HepG2 (cell line): ENCODE measurements at regions not wholly inside any gene's neighbourhood (a gene's known extent, or its start where the extent isn't known, plus 50 kb on each side); places are given as distances from the start of the nearest gene placed in this dataset.

Experiments
- ATAC-seq: fragments of 200-7000 bp; cut with Tn5 transposase; 3 replicates; pipeline ENCODE4 v1.9.1; 2020; ENCODE audit warnings: mild to moderate bottlenecking, moderate library complexity
- BruUV-seq: library from RNA; stranded (reverse); fragments of 400-500 nt; replicated peaks from 2 replicates; lab custom pipeline; 2021; lab: Mats Ljungman, UMichigan
- CTCF ChIA-PET: fragments of 300-600 bp; formaldehyde crosslinking; extraction: SDS; loops from one replicate; lab custom pipeline; 2021; ENCODE audit warnings: low total read pairs, inconsistent platforms, low intra/inter-chr PET ratio; lab: Yijun Ruan, JAX
- POLR2A ChIA-PET: fragments of 350-600 bp; sonication (Branson Sonifier 250); formaldehyde crosslinking; loops from one replicate; lab custom pipeline; 2020; ENCODE audit warnings: antibody characterized with exemption, inconsistent platforms; lab: Yijun Ruan, JAX
- DNase-seq: peaks from one replicate; pipeline ENCODE4 v3.0.0-alpha.2; 2015; ENCODE audit warnings: low spot score
- FAIRE-seq: peaks from 3 replicates; lab custom pipeline; 2011; peaks lifted over from hg19 to GRCh38; lab: Jason Lieb, UNC
- H2AFZ ChIP-seq: one replicate; pipeline ENCODE4 v1.6.1; 2011; ENCODE audit warnings: low read length, inconsistent platforms
- H3K27ac ChIP-seq: fragments of 300-600 bp; 3 replicates; pipeline ENCODE4 v1.8.0; 2011; ENCODE audit warnings: mixed run types, mild to moderate bottlenecking, mixed read lengths, low read length, inconsistent platforms; ENCODE audit not compliant: insufficient read depth; ENCODE audit errors: extremely low read length
- H3K27me3 ChIP-seq, 2 experiments: fragments of 200-600 bp in 1 of 2; 2 replicates in 1 of 2; 3 replicates in 1 of 2; pipeline versions ENCODE4 v1.6.0 to v1.8.0; 2011; ENCODE audit warnings: low read length in 2 of 2, mild to moderate bottlenecking in 2 of 2, moderate library complexity in 2 of 2, inconsistent platforms in 1 of 2; ENCODE audit not compliant: insufficient read depth in 2 of 2, control insufficient read depth in 1 of 2
- H3K36me3 ChIP-seq, 2 experiments: fragments of 200-600 bp in 1 of 2; replicated peaks in 1 of 2; 2 replicates in 1 of 2; 3 replicates in 1 of 2; pipeline versions ENCODE4 v1.5.1 to v1.8.0; 2011; ENCODE audit warnings: low read length in 2 of 2, inconsistent platforms in 1 of 2; ENCODE audit not compliant: insufficient read depth in 2 of 2, control insufficient read depth in 1 of 2
- H3K4me1 ChIP-seq: 2 replicates; pipeline ENCODE4 v1.5.1; 2012; ENCODE audit warnings: low read length, inconsistent platforms; ENCODE audit not compliant: insufficient read depth
- H3K4me2 ChIP-seq: 2 replicates; pipeline ENCODE4 v1.6.0; 2011; ENCODE audit warnings: low read depth, low read length, inconsistent platforms
- H3K4me3 ChIP-seq, 3 experiments: fragments of 200-600 bp in 1 of 3; sonication (generic), shearing (Covaris generic) in 1 of 3; replicated peaks in 1 of 3; 2 replicates each; pipeline ENCODE4 v1.5.1; 2011 to 2016; ENCODE audit warnings: low read length in 3 of 3, inconsistent platforms in 2 of 3, low read depth in 2 of 3, mild to moderate bottlenecking in 2 of 3, control low read depth in 1 of 3, mixed read lengths in 1 of 3; ENCODE audit not compliant: insufficient read depth in 1 of 3
- H3K79me2 ChIP-seq: one replicate; pipeline ENCODE4 v1.6.1; 2011; ENCODE audit warnings: low read length, inconsistent platforms; ENCODE audit not compliant: insufficient read depth
- H3K9ac ChIP-seq: 2 replicates; pipeline ENCODE4 v1.6.0; 2011; ENCODE audit warnings: mild to moderate bottlenecking, low read depth, low read length, inconsistent platforms; ENCODE audit not compliant: insufficient read depth
- H3K9me3 ChIP-seq: 2 replicates; pipeline ENCODE4 v1.5.1; 2012; ENCODE audit warnings: mild to moderate bottlenecking, low read length
- H4K20me1 ChIP-seq: 2 replicates; pipeline ENCODE4 v1.6.0; 2011; ENCODE audit warnings: inconsistent platforms, mild to moderate bottlenecking, low read length, moderate library complexity; ENCODE audit not compliant: insufficient read depth
- CEBPG ChIP-seq: IDR thresholded peaks from 2 replicates; pipeline ENCODE4 v1.6.1; 2016
- DMTF1 ChIP-seq: sonication (generic); formaldehyde crosslinking; IDR thresholded peaks from 2 replicates; pipeline ENCODE4 v1.4.0; 2020; ENCODE audit warnings: mild to moderate bottlenecking, missing genetic modification reagents
- ELK4 ChIP-seq: sonication (generic); formaldehyde crosslinking; IDR thresholded peaks from 2 replicates; pipeline ENCODE4 v1.9.0; 2021; ENCODE audit warnings: missing genetic modification reagents, borderline replicate concordance
- HINFP ChIP-seq: sonication (generic); formaldehyde crosslinking; IDR thresholded peaks from 2 replicates; pipeline ENCODE4 v1.4.0; 2020; ENCODE audit warnings: low read depth, mild to moderate bottlenecking, missing genetic modification reagents
- ISL2 ChIP-seq: sonication (generic); formaldehyde crosslinking; IDR thresholded peaks from 2 replicates; pipeline ENCODE4 v1.5.0; 2020; ENCODE audit warnings: missing genetic modification reagents
- NFE2L1 ChIP-seq: sonication (generic); formaldehyde crosslinking; IDR thresholded peaks from 2 replicates; pipeline ENCODE4 v1.4.0; 2020; ENCODE audit warnings: missing genetic modification reagents, mild to moderate bottlenecking, borderline replicate concordance
- NFKBIZ ChIP-seq: IDR thresholded peaks from 2 replicates; pipeline ENCODE4 v1.6.1; 2018; ENCODE audit warnings: missing genetic modification reagents, missing compliant biosample characterization
- PBX2 ChIP-seq: IDR thresholded peaks from 2 replicates; pipeline ENCODE4 v1.6.1; 2016; ENCODE audit warnings: control low read depth
- PRDM15 ChIP-seq: sonication (generic); formaldehyde crosslinking; IDR thresholded peaks from 2 replicates; pipeline ENCODE4 v1.4.0; 2020; ENCODE audit warnings: missing genetic modification reagents
- ZFP36L2 ChIP-seq: sonication (generic); formaldehyde crosslinking; IDR thresholded peaks from 2 replicates; pipeline ENCODE4 v1.4.0; 2020; ENCODE audit warnings: missing genetic modification reagents
- ZNF780A ChIP-seq: sonication (generic); formaldehyde crosslinking; IDR thresholded peaks from 2 replicates; pipeline ENCODE4 v1.8.0; 2022; ENCODE audit warnings: mild to moderate bottlenecking, missing genetic modification reagents, moderate library complexity
- ZNF792 ChIP-seq: IDR thresholded peaks from 2 replicates; pipeline ENCODE4 v1.6.1; 2016
- ZUFSP ChIP-seq: sonication (generic); formaldehyde crosslinking; IDR thresholded peaks from 2 replicates; pipeline ENCODE4 v1.9.0; 2021; ENCODE audit warnings: missing genetic modification reagents, mild to moderate bottlenecking, borderline replicate concordance
- WGBS: methylation state at CpG from one replicate; pipeline ENCODE4 v1.1.6; 2017; ENCODE audit warnings: low lambda C conversion rate; 5-methylcytosine and 5-hydroxymethylcytosine counted together
- in situ Hi-C: cut with HindIII; loops from 2 replicates; pipeline ENCODE4 v1.10.0; 2017; ENCODE audit warnings: low pct_unique_long_range_greater_than_20kb; ENCODE audit not compliant: extremely low pct_ligation_motif_present
- intact Hi-C: fragments of 100-400 bp; cut with micrococcal nuclease; formaldehyde crosslinking; loops from one replicate; pipeline ENCODE4 v1.10.0; 2022; ENCODE audit not compliant: unreplicated experiment

GRCh38 chr10:108412323-108412722 is 1247.8 kb upstream of the SORCS1 start:
- H3K36me3 ChIP-seq = no peaks in the 10 kb centered on the region
- no peak overlapping the region for H3K9ac ChIP-seq
- no peak overlapping the region for H2AFZ ChIP-seq
- in situ Hi-C loops = no loop called here
- CTCF ChIA-PET = no interaction called here
- intact Hi-C loops = no loop called here
- no peaks in the 10 kb centered on the region for H4K20me1 ChIP-seq
- no TSS peak for BruUV-seq
- TF ChIP-seq ZUFSP (CRISPR knock-in tag) (no peak), ISL2 (no peak), NFKBIZ (CRISPR knock-in tag) (no peak), PBX2 (CRISPR knock-in tag) (no peak), PRDM15 (CRISPR knock-in tag) (no peak), ZNF792 (CRISPR knock-in tag) (no peak), DMTF1 (CRISPR knock-in tag) (no peak), ELK4 (CRISPR knock-in tag) (no peak), ZFP36L2 (CRISPR knock-in tag) (no peak), CEBPG (CRISPR knock-in tag) (no peak), NFE2L1 (CRISPR knock-in tag) (no peak), ZNF780A (CRISPR knock-in tag) (no peak), HINFP (CRISPR knock-in tag) (no peak)
- no peak overlapping the region for H3K27ac ChIP-seq
- H3K79me2 ChIP-seq = no peaks in the 10 kb centered on the region
- H3K9me3 ChIP-seq = peaks cover 67% of the 10 kb centered on the region
- WGBS = 1% methylated on average over 2 of the region's 2 CpGs
- H3K4me3 ChIP-seq = no peak overlapping the region
- DNase-seq = no peak
- no peak overlapping the region for H3K4me2 ChIP-seq
- no peaks in the 10 kb centered on the region for H3K27me3 ChIP-seq
- no peak for FAIRE-seq
- no peak for ATAC-seq
- POLR2A ChIA-PET = no interaction called here
- H3K4me1 ChIP-seq = no peaks in the 10 kb centered on the region
